GM21576 (cell line): ENCODE measurements at regions not wholly inside any gene's neighbourhood (a gene's known extent, or its start where the extent isn't known, plus 50 kb on each side); places are given as distances from the start of the nearest gene placed in this dataset.

ENCODE experiments used
- ATAC-seq: cut with Tn5 transposase; IDR thresholded peaks from one replicate; pipeline ENCODE4 v1.9.1; 2021; ENCODE audit warnings: mild to moderate bottlenecking, moderate library complexity; ENCODE audit not compliant: unreplicated experiment

GRCh38 chr21:16695074-16695473 is 817.8 kb upstream of the CXADR start:
- no peak for ATAC-seq

GRCh38 chr21:16707274-16707673 is 805.6 kb upstream of the CXADR start:
- ATAC-seq: no peak

- ATAC-seq: no peak
These were observed 804.6 kb upstream of the CXADR start for GRCh38 chr21:16708101-16708835.

- ATAC-seq: no peak
These were observed 802.8 kb upstream of the CXADR start for GRCh38 chr21:16709866-16710550.

- ATAC-seq: no peak
These were observed 801.1 kb upstream of the CXADR start for GRCh38 chr21:16711757-16712156.

- no peak for ATAC-seq
These were observed 799.3 kb upstream of the CXADR start for GRCh38 chr21:16713331-16714117.

GRCh38 chr21:16740511-16740910 is 772.3 kb upstream of the CXADR start:
- ATAC-seq: no peak

GRCh38 chr21:16741141-16741665 is 771.6 kb upstream of the CXADR start:
- no peak for ATAC-seq

GRCh38 chr21:16742131-16742641 is 770.7 kb upstream of the CXADR start:
- ATAC-seq: no peak

GRCh38 chr21:16742741-16743140 is 770.1 kb upstream of the CXADR start:
- ATAC-seq: no peak

GRCh38 chr21:16743317-16743716 is 769.5 kb upstream of the CXADR start:
- ATAC-seq: no peak

- ATAC-seq: no peak
These were observed 761.9 kb upstream of the CXADR start for GRCh38 chr21:16750926-16751325.

GRCh38 chr21:16751695-16752474 is 761.0 kb upstream of the CXADR start:
- no peak for ATAC-seq

- no peak for ATAC-seq
These were observed 760.4 kb upstream of the CXADR start for GRCh38 chr21:16752475-16752857.

- ATAC-seq: no peak
These were observed 757.8 kb upstream of the CXADR start for GRCh38 chr21:16755061-16755460.

- ATAC-seq: no peak
These were observed 745.6 kb upstream of the CXADR start for GRCh38 chr21:16767201-16767600.

GRCh38 chr21:16768096-16768495 is 744.7 kb upstream of the CXADR start:
- ATAC-seq: no peak

GRCh38 chr21:16770266-16770665 is 742.6 kb upstream of the CXADR start:
- no peak for ATAC-seq

- no peak for ATAC-seq
These were observed 739.6 kb upstream of the CXADR start for GRCh38 chr21:16773206-16773605.

GRCh38 chr21:16775076-16775475 is 737.8 kb upstream of the CXADR start:
- no peak for ATAC-seq
